ENCODE measurements at regions not wholly inside any gene's neighbourhood (a gene's known extent, or its start where the extent isn't known, plus 50 kb on each side); places are given as distances from the start of the nearest gene placed in this dataset.

DNA sequence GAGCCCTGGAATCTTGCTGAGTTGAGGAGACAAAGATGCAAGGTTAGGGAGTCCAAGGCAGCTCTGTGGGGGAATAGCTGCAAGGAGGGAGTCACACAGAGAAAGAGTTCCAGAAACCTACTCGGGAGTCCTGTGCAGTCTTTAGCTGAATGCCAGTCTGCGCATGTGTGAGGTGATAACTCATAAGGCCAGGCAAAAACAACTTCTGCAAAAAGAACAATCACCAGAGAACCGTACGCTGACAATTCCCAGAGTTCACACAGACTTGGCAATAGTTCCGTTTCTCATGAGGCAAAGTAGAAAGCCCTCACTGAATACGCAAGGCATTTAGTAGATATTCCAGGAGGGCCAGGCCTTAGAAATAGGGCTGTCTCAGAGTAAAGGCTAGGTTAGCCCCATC is 135.2 kb upstream of the TAB2 start:
- TF ChIP-seq, protein P1, sequence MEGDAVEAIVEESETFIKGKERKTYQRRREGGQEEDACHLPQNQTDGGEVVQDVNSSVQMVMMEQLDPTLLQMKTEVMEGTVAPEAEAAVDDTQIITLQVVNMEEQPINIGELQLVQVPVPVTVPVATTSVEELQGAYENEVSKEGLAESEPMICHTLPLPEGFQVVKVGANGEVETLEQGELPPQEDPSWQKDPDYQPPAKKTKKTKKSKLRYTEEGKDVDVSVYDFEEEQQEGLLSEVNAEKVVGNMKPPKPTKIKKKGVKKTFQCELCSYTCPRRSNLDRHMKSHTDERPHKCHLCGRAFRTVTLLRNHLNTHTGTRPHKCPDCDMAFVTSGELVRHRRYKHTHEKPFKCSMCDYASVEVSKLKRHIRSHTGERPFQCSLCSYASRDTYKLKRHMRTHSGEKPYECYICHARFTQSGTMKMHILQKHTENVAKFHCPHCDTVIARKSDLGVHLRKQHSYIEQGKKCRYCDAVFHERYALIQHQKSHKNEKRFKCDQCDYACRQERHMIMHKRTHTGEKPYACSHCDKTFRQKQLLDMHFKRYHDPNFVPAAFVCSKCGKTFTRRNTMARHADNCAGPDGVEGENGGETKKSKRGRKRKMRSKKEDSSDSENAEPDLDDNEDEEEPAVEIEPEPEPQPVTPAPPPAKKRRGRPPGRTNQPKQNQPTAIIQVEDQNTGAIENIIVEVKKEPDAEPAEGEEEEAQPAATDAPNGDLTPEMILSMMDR (IDR thresholded peaks at IDR 0.05): no peak
- no peak for TF ChIP-seq POLR2A (IDR thresholded peaks at IDR 0.05)

All from thyroid gland (tissue), 4 donors.